ENCODE measurements at regions not wholly inside any gene's neighbourhood (a gene's known extent, or its start where the extent isn't known, plus 50 kb on each side); places are given as distances from the start of the nearest gene placed in this dataset.

DNA sequence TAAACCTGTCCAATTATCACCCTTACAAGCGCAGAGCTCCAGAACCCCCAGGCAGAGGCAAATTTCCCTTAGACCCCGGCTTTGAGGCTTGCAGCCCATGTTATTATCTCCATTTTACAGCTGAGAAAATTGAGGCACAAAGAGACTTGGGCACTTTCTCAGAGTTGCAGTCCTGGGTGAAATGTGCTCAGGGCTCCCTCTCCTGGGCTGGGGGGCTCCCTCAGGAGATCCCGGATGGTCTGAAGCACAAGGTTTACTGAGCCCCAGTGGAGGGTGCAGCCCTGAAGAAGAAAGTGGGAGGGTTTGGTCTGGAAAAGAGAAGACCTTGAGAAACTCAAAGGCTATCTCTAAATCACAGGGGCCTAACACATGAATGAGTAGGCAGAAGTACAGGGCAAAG lies 156.6 kb downstream of the CYRIA start:
- Mint-ChIP-seq H3K27ac (no peak overlapping the region), H3K4me1 (no peaks in the 10 kb centered on the region), H3K4me3 (no peak overlapping the region), H3K27me3 (peaks cover 22 to 34% of the 10 kb centered on the region in 2 donors), H3K9me3 (peaks cover 0 to 3% (median 0%) of the 10 kb centered on the region in 5 donors), H3K36me3 (no peaks in the 10 kb centered on the region)
- ChIA-PET CTCF (no interaction called here), POLR2A (no interaction called here)
- H3K27me3 ChIP-seq (ENCODE audit: insufficient read depth, low read length, poor library complexity, severe bottlenecking), result no peaks in the 10 kb centered on the region
- no peaks in the 10 kb centered on the region for H3K4me1 ChIP-seq (ENCODE audit: insufficient read depth, low read length)
- no peak overlapping the region for H3K27ac ChIP-seq (ENCODE audit: low read depth, low read length)
- no peak for DNase-seq
- H3K9me3 ChIP-seq (ENCODE audit: low read length), result no peaks in the 10 kb centered on the region
- no peaks in the 10 kb centered on the region for H3K36me3 ChIP-seq (ENCODE audit: insufficient read depth, low read length)
- H3K4me3 ChIP-seq (ENCODE audit: low read length), result no peak overlapping the region

DNA sequence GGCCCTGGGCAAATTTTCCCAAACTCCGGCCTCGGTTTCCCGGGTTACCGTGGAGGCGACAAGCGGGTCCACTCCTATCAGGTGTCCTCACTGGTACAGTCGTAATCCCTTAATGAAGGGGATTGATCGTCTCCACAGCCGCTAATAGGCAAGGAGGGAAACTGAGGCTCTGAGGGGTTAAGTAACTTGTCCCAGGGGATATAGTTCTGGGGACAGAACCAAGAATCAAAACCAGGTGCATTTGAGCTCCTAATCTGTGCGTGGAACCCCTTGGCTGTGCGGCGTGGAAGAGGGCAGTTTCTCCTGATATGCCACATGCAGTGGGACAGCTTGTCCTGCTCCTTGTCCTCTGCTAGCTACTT lies 157.2 kb downstream of the CYRIA start:
- POLR2A ChIA-PET, result no interaction called here
- no peak overlapping the region for H3K27ac Mint-ChIP-seq
- peaks cover 0 to 3% (median 0%) of the 10 kb centered on the region in 5 donors for H3K9me3 Mint-ChIP-seq

DNA sequence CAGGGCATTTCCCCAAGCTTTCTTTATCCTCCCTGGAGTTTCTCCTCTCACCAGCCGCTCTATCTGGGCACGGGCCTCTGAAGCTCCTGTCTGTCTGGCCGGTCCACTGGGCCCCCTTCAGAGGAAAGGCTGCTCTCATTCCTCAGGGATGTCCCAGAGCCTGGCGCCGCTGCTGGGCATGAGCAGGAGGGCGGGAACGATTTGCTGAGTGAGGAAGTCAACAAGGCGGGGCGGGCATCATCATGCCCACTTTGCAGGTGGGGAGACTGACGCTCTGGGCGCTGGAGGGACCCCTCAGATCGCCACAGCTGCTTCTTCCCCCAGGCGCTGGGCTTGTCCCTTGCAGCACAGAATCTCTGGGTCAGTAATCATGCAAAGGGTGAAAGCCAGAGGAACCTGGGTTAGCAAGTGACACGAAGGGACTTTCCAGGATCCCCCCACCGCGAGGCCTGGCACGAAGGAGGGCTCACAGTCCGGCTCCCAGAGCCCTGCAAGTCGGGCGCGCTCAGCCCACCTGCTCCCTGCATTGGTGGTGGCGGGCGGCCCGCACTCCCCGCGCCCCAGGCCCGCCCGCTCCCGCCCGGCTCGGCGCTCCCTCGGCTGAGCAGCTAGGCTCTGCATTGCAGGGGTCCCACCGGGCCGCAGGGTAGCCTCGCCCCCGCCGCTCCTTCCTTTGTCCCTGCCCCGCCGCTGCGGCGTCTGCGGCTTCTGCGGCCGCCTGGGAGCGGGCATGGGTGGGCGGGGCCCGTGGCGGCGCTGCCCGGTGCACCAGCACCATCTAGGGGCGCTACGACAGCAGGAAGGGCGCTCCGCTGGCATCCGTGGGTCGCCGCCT lies 157.8 kb downstream of the CYRIA start:
- CTCF ChIA-PET, result no interaction called here

More for the DNA sequence above, 157.2 kb downstream of the CYRIA start:
- CTCF ChIA-PET, result no interaction called here
- Histone ChIP-seq H3K4me1 (ENCODE audit: insufficient read depth, low read length) (no peaks in the 10 kb centered on the region), H3K27ac (ENCODE audit: low read depth, low read length) (no peak overlapping the region), H3K27me3 (ENCODE audit: insufficient read depth, low read length, poor library complexity, severe bottlenecking) (no peaks in the 10 kb centered on the region), H3K36me3 (ENCODE audit: insufficient read depth, low read length) (no peaks in the 10 kb centered on the region), H3K9me3 (ENCODE audit: low read length) (no peaks in the 10 kb centered on the region), H3K4me3 (ENCODE audit: low read length) (no peak overlapping the region)
- DNase-seq, result no peak
- H3K27me3 Mint-ChIP-seq, result peaks cover 22 to 34% of the 10 kb centered on the region in 2 donors
- H3K36me3 Mint-ChIP-seq, result no peaks in the 10 kb centered on the region
- H3K4me3 Mint-ChIP-seq, result no peak overlapping the region
- no peaks in the 10 kb centered on the region for H3K4me1 Mint-ChIP-seq

DNA sequence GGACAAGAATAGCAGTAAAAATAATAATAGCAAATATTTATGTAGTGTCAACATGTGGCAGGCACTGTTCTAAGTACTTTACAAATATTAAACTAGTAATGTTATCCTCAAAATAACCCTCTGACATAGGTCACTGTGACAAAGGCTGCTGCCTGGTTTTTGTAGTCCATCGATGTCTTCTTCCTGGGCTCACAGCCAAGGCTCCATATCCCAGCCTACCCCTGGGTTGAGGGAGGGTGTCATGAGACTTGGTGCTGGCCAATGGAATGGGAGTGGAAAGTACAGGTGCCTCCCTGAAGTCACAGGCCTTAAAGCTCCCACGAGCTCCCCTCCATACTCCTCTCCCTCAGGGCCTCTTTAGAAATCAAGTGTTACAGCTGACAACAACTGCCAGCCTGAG lies 159.3 kb downstream of the CYRIA start:
- H3K4me1 ChIP-seq (ENCODE audit: insufficient read depth, low read length), result no peaks in the 10 kb centered on the region
- Mint-ChIP-seq H3K9me3 (peaks cover 0 to 3% (median 0%) of the 10 kb centered on the region in 5 donors), H3K27me3 (peaks cover 19 to 34% of the 10 kb centered on the region in 2 donors), H3K4me3 (no peak overlapping the region), H3K27ac (no peak overlapping the region), H3K36me3 (no peaks in the 10 kb centered on the region), H3K4me1 (no peaks in the 10 kb centered on the region)
- no peaks in the 10 kb centered on the region for H3K9me3 ChIP-seq (ENCODE audit: low read length)
- DNase-seq, result no peak
- no peak overlapping the region for H3K27ac ChIP-seq (ENCODE audit: low read depth, low read length)
- H3K36me3 ChIP-seq (ENCODE audit: insufficient read depth, low read length), result no peaks in the 10 kb centered on the region
- H3K4me3 ChIP-seq (ENCODE audit: low read length), result no peak overlapping the region
- ChIA-PET CTCF (no interaction called here), POLR2A (no interaction called here)
- no peaks in the 10 kb centered on the region for H3K27me3 ChIP-seq (ENCODE audit: insufficient read depth, low read length, poor library complexity, severe bottlenecking)

More for the DNA sequence above, 157.8 kb downstream of the CYRIA start:
- H3K9me3 Mint-ChIP-seq, result peaks cover 0 to 3% (median 0%) of the 10 kb centered on the region in 5 donors
- H3K4me3 Mint-ChIP-seq, result no peak overlapping the region
- H3K27ac Mint-ChIP-seq, result no peak overlapping the region
- POLR2A ChIA-PET, result no interaction called here
- DNase-seq, result no peak
- no peaks in the 10 kb centered on the region for H3K9me3 ChIP-seq (ENCODE audit: low read length)
- no peaks in the 10 kb centered on the region for H3K36me3 Mint-ChIP-seq
- H3K27me3 ChIP-seq (ENCODE audit: insufficient read depth, low read length, poor library complexity, severe bottlenecking), result no peaks in the 10 kb centered on the region
- peaks cover 22 to 34% of the 10 kb centered on the region in 2 donors for H3K27me3 Mint-ChIP-seq
- H3K4me1 ChIP-seq (ENCODE audit: insufficient read depth, low read length), result no peaks in the 10 kb centered on the region
- H3K4me3 ChIP-seq (ENCODE audit: low read length), result no peak overlapping the region
- H3K36me3 ChIP-seq (ENCODE audit: insufficient read depth, low read length), result no peaks in the 10 kb centered on the region
- no peaks in the 10 kb centered on the region for H3K4me1 Mint-ChIP-seq
- no peak overlapping the region for H3K27ac ChIP-seq (ENCODE audit: low read depth, low read length)

DNA sequence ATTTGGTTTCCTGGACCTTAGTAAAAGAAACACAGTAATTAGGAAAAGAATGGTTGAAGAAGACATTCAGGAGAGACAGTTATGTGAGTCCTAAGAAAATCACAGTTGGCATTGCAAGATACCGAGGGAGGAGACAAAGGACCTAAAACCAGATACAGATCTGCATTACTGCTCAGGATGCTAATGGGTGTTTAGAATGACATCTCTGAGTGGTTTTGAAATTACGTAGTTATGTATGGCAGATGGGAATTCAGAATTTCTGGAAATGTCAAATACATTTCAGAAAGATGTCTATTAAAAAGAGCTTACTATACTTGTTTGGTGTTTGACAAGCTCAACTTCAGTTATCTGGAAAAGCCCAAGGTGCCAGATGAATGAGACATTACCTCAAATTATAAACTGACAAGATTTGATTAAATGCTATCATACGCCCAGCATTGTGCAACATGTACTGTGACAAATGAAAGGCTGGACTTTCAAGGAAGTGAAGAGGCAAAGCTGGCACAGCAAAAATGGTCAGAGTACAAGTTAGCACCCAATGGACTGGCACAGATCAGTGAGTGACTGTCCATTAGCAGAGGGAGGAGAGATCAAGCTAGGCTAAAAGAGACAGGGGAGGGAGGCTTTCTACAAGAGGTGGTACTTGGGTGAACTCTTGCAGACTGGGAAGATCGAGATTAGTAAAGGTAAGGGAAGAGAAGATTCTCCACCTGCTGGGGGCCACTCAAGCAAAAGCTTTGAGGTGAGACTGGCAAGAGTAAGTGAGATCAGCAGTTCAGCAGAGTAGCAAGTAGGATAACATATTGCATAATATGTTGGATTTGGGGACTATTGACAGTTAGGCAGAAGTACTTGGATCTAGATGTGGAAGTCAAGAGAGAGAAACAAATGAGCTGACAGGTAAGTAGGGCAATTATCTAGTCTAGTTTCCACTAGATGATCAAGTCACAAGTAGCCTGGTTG lies 168.9 kb downstream of the CYRIA start:
- Mint-ChIP-seq H3K4me1 (no peaks in the 10 kb centered on the region), H3K27me3 (peaks cover 2 to 3% of the 10 kb centered on the region in 2 donors), H3K4me3 (no peak overlapping the region), H3K36me3 (no peaks in the 10 kb centered on the region), H3K27ac (no peak overlapping the region), H3K9me3 (peaks cover 0 to 4% (median 0%) of the 10 kb centered on the region in 5 donors)
- Histone ChIP-seq H3K27ac (ENCODE audit: low read depth, low read length) (no peak overlapping the region), H3K36me3 (ENCODE audit: insufficient read depth, low read length) (no peaks in the 10 kb centered on the region), H3K4me3 (ENCODE audit: low read length) (no peak overlapping the region), H3K9me3 (ENCODE audit: low read length) (no peaks in the 10 kb centered on the region), H3K27me3 (ENCODE audit: insufficient read depth, low read length, poor library complexity, severe bottlenecking) (no peaks in the 10 kb centered on the region), H3K4me1 (ENCODE audit: insufficient read depth, low read length) (no peaks in the 10 kb centered on the region)
- CTCF ChIA-PET, result no interaction called here
- POLR2A ChIA-PET, result no interaction called here
- no peak for DNase-seq

DNA sequence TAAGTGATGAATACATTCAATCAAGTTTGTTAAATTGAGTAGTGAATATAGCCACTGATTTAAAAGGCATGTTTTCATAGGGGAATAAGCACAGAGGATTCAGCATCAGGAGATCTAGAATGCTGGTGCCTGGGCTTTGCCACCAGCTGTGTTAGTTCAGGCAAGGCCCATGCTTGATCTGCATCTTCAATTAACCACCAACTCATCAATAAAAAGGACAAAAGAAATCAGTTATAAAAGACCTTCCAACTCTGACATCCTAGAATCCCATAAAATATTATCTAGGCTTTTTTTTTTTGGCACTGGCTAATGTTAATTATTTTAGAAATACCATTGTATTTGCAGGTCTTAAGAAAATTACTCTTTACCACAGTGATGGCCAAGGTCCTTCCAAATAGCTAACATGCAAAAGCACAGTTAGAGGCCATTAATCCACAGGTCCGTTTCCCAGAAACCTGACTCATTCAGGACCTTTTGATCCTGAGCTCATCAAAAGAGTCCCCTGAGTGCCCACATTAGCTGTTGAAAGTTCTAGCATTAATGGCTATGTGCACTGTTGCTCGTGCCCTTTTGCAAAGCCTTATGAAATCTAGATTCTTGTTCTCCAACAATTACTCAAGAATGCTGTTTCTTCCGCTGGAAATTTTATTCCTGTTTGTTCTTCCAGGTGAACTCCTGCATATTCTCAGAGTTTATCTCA lies 170.0 kb downstream of the CYRIA start:
- H3K36me3 ChIP-seq (ENCODE audit: insufficient read depth, low read length), result no peaks in the 10 kb centered on the region
- no peaks in the 10 kb centered on the region for H3K9me3 ChIP-seq (ENCODE audit: low read length)
- H3K27me3 Mint-ChIP-seq, result peaks cover 2 to 3% of the 10 kb centered on the region in 2 donors
- DNase-seq, result no peak
- H3K9me3 Mint-ChIP-seq, result peaks cover 0 to 6% (median 0%) of the 10 kb centered on the region in 5 donors
- no peaks in the 10 kb centered on the region for H3K4me1 Mint-ChIP-seq
- no peaks in the 10 kb centered on the region for H3K27me3 ChIP-seq (ENCODE audit: insufficient read depth, low read length, poor library complexity, severe bottlenecking)
- no peak overlapping the region for H3K4me3 Mint-ChIP-seq
- no peak overlapping the region for H3K27ac ChIP-seq (ENCODE audit: low read depth, low read length)
- ChIA-PET POLR2A (no interaction called here), CTCF (no interaction called here)
- H3K4me3 ChIP-seq (ENCODE audit: low read length), result no peak overlapping the region
- no peak overlapping the region for H3K27ac Mint-ChIP-seq
- H3K4me1 ChIP-seq (ENCODE audit: insufficient read depth, low read length), result no peaks in the 10 kb centered on the region
- H3K36me3 Mint-ChIP-seq, result no peaks in the 10 kb centered on the region

DNA sequence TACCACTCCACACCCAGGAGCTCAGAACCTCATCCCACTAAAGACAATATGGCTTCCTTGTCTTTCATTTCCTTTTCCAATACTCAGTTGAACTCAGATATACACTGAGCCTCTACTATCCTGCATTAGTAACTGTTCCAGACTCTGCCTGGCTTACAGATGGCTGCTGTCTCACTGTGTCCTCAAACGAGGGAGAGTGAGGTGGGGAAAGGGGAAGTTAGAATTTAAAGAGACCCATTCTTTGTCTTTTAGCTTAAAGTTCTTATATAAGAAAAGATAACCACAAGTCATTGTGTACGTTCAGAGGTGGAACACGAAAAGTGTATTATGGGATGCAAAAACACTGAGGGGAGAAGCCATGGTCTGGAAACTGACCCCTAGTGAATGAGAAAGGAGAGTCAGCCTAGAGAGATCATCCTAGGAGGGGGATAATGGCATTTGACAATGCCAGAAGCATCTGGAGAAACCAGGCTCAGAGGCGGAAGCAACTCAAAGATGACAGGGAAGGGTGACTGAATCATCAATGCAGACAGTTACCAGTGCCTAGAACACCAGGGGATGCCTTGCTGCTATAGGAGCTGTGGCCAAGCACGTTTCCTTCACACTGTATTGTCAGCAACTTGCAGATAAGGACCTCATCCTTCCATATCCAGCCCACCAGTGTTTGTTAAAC lies 170.7 kb downstream of the CYRIA start:
- H3K4me3 ChIP-seq (ENCODE audit: low read length), result no peak overlapping the region

More for the DNA sequence above, 170.7 kb downstream of the CYRIA start:
- H3K4me1 ChIP-seq (ENCODE audit: insufficient read depth, low read length), result no peaks in the 10 kb centered on the region
- H3K27ac Mint-ChIP-seq, result no peak overlapping the region
- H3K4me1 Mint-ChIP-seq, result no peaks in the 10 kb centered on the region
- H3K9me3 ChIP-seq (ENCODE audit: low read length), result no peaks in the 10 kb centered on the region
- H3K36me3 ChIP-seq (ENCODE audit: insufficient read depth, low read length), result no peaks in the 10 kb centered on the region
- H3K27me3 ChIP-seq (ENCODE audit: insufficient read depth, low read length, poor library complexity, severe bottlenecking), result no peaks in the 10 kb centered on the region
- CTCF ChIA-PET, result no interaction called here
- POLR2A ChIA-PET, result no interaction called here
- peaks cover 0 to 6% (median 0%) of the 10 kb centered on the region in 5 donors for H3K9me3 Mint-ChIP-seq
- no peaks in the 10 kb centered on the region for H3K36me3 Mint-ChIP-seq
- no peak for DNase-seq
- H3K4me3 Mint-ChIP-seq, result no peak overlapping the region
- no peak overlapping the region for H3K27ac ChIP-seq (ENCODE audit: low read depth, low read length)
- H3K27me3 Mint-ChIP-seq, result peaks cover 2 to 3% of the 10 kb centered on the region in 2 donors
